Thyroid gland (tissue), 4 donors: ENCODE measurements at regions not wholly inside any gene's neighbourhood (a gene's known extent, or its start where the extent isn't known, plus 50 kb on each side); places are given as distances from the start of the nearest gene placed in this dataset.

Experiments used
- POLR2A ChIP-seq, 2 donors: fragments of 450-650 bp; IDR thresholded peaks; one replicate each; pipeline ENCODE4 v1.6.1; 2017; ENCODE audit warnings: antibody characterized with exemption in 2 of 2, mild to moderate bottlenecking in 2 of 2, moderate library complexity in 1 of 2
- TF ChIP-seq, protein P1 (sequence below), 6 experiments: fragments of 200-600 bp in 3 of 6; fragments of 450-650 bp in 3 of 6; sonication (generic) in 3 of 6; IDR thresholded peaks; one replicate each; pipeline ENCODE4 v1.5.1; 2016 to 2019; ENCODE audit warnings: antibody characterized with exemption in 6 of 6, mild to moderate bottlenecking in 2 of 6, inconsistent platforms in 1 of 6, moderate library complexity in 1 of 6

DNA sequence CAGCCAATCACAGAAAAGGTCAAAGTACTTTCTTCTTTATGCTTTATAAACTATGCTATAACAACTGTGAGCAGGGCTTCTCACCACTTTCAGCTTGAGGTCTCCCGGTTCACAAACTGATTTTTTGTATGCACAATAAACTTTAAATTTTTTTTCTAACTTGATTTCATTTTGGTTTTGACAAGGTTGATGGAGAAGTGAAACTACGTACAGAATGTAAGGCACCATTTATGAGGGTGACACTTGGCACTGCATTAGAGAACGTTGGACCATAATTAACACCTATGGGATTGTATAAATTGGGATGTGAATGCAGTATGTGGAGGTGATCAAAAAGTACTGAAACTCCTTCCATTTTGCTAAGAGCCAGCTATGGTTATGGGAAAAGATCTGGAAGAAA is 857.9 kb upstream of the HTR2C start:
- TF ChIP-seq, protein P1, sequence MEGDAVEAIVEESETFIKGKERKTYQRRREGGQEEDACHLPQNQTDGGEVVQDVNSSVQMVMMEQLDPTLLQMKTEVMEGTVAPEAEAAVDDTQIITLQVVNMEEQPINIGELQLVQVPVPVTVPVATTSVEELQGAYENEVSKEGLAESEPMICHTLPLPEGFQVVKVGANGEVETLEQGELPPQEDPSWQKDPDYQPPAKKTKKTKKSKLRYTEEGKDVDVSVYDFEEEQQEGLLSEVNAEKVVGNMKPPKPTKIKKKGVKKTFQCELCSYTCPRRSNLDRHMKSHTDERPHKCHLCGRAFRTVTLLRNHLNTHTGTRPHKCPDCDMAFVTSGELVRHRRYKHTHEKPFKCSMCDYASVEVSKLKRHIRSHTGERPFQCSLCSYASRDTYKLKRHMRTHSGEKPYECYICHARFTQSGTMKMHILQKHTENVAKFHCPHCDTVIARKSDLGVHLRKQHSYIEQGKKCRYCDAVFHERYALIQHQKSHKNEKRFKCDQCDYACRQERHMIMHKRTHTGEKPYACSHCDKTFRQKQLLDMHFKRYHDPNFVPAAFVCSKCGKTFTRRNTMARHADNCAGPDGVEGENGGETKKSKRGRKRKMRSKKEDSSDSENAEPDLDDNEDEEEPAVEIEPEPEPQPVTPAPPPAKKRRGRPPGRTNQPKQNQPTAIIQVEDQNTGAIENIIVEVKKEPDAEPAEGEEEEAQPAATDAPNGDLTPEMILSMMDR (IDR thresholded peaks at IDR 0.05), result no peak
- TF ChIP-seq POLR2A (IDR thresholded peaks at IDR 0.05), result no peak
